SK-N-SH treated with all-trans-retinoic acid at 6 μM for 48 hours (cell line): ENCODE measurements at regions not wholly inside any gene's neighbourhood (a gene's known extent, or its start where the extent isn't known, plus 50 kb on each side); places are given as distances from the start of the nearest gene placed in this dataset.
"Not testable (repeated sequence)": the region's sequence is repeated elsewhere in the genome, so short reads cannot be mapped to it uniquely, and the experiment has no call there.

ENCODE experiments used
- ATAC-seq: fragments of 200-7000 bp; cut with Tn5 transposase; 3 replicates; pipeline ENCODE4 v1.9.1; 2020; ENCODE audit warnings: mild to moderate bottlenecking, moderate library complexity
- ARNTL ChIP-seq: fragments of 450-650 bp; formaldehyde crosslinking; IDR thresholded peaks from 2 replicates; pipeline ENCODE4 v1.5.0; 2020; ENCODE audit warnings: low read depth, mild to moderate bottlenecking, moderate library complexity, borderline replicate concordance
- BACH2 ChIP-seq: fragments of 250-450 bp; sonication (Bioruptor Pico); IDR thresholded peaks from 2 replicates; pipeline ENCODE4 v1.9.0; 2021; ENCODE audit warnings: mild to moderate bottlenecking, borderline replicate concordance
- CSDC2 ChIP-seq: fragments of 250-450 bp; sonication (Bioruptor Pico); IDR thresholded peaks from 2 replicates; pipeline ENCODE4 v1.5.0; 2020; ENCODE audit warnings: mild to moderate bottlenecking, moderate library complexity
- ESRRG ChIP-seq: fragments of 250-450 bp; sonication (Bioruptor Pico); IDR thresholded peaks from 2 replicates; pipeline ENCODE4 v1.6.1; 2021; ENCODE audit warnings: mild to moderate bottlenecking
- GLIS3 ChIP-seq: fragments of 250-450 bp; sonication (Bioruptor Pico); IDR thresholded peaks from 2 replicates; pipeline ENCODE4 v1.5.0; 2020; ENCODE audit warnings: mild to moderate bottlenecking, moderate library complexity
- ISL1 ChIP-seq: fragments of 250-450 bp; sonication (Bioruptor Pico); IDR thresholded peaks from 2 replicates; pipeline ENCODE4 v2.1.2; 2022; ENCODE audit warnings: mild to moderate bottlenecking, moderate library complexity
- OSR1 ChIP-seq: fragments of 250-450 bp; sonication (Bioruptor Pico); IDR thresholded peaks from 2 replicates; pipeline ENCODE4 v1.8.0; 2022; ENCODE audit warnings: moderate library complexity, mild to moderate bottlenecking, inconsistent platforms
- PATZ1 ChIP-seq: fragments of 250-450 bp; sonication (Bioruptor Pico); IDR thresholded peaks from 2 replicates; pipeline ENCODE4 v1.8.0; 2020; ENCODE audit warnings: mild to moderate bottlenecking, moderate library complexity, borderline replicate concordance
- PPARA ChIP-seq: fragments of 250-450 bp; sonication (Bioruptor Pico); IDR thresholded peaks from 2 replicates; pipeline ENCODE4 v1.5.0; 2020; ENCODE audit warnings: mild to moderate bottlenecking, borderline replicate concordance
- SNAI2 ChIP-seq: fragments of 250-450 bp; sonication (Bioruptor Pico); IDR thresholded peaks from 2 replicates; pipeline ENCODE4 v1.5.0; 2020; ENCODE audit warnings: mild to moderate bottlenecking, moderate library complexity
- TCF4 ChIP-seq: fragments of 250-450 bp; sonication (Bioruptor Pico); IDR thresholded peaks from 2 replicates; pipeline ENCODE4 v1.8.0; 2021; ENCODE audit warnings: mild to moderate bottlenecking, moderate library complexity, borderline replicate concordance
- TOX ChIP-seq: fragments of 250-450 bp; sonication (Bioruptor Pico); IDR thresholded peaks from 2 replicates; pipeline ENCODE4 v1.8.0; 2021; ENCODE audit warnings: mild to moderate bottlenecking, moderate library complexity, borderline replicate concordance
- ZC3H10 ChIP-seq: fragments of 250-450 bp; sonication (Bioruptor Pico); IDR thresholded peaks from 2 replicates; pipeline ENCODE4 v1.5.1; 2021; ENCODE audit warnings: mild to moderate bottlenecking, moderate library complexity
- ZFP3 ChIP-seq: fragments of 250-450 bp; sonication (Bioruptor Pico); IDR thresholded peaks from 2 replicates; pipeline ENCODE4 v1.5.0; 2020; ENCODE audit warnings: mild to moderate bottlenecking, moderate library complexity
- ZFP30 ChIP-seq: fragments of 450-650 bp; formaldehyde crosslinking; IDR thresholded peaks from 2 replicates; pipeline ENCODE4 v1.5.0; 2022; ENCODE audit warnings: mild to moderate bottlenecking, moderate library complexity
- ZNF565 ChIP-seq: fragments of 450-650 bp; formaldehyde crosslinking; conservative IDR thresholded peaks from 2 replicates; pipeline ENCODE4 v1.5.0; 2020; ENCODE audit warnings: low read depth, mild to moderate bottlenecking, moderate library complexity
- ZNF70 ChIP-seq: fragments of 450-650 bp; formaldehyde crosslinking; IDR thresholded peaks from 2 replicates; pipeline ENCODE4 v1.5.0; 2020; ENCODE audit warnings: mild to moderate bottlenecking, moderate library complexity
- ZNF8 ChIP-seq: fragments of 450-650 bp; formaldehyde crosslinking; IDR thresholded peaks from 2 replicates; pipeline ENCODE4 v1.5.0; 2020; ENCODE audit warnings: mild to moderate bottlenecking, moderate library complexity
- TF ChIP-seq, protein P1 (sequence below): fragments of 250-450 bp; sonication (Bioruptor Pico); IDR thresholded peaks from 2 replicates; pipeline ENCODE4 v1.5.1; 2020; ENCODE audit warnings: low read depth, mild to moderate bottlenecking, moderate library complexity
- TF ChIP-seq, protein P2 (sequence below): fragments of 250-450 bp; sonication (Bioruptor Pico); IDR thresholded peaks from 2 replicates; pipeline ENCODE4 v1.5.1; 2021; ENCODE audit warnings: mild to moderate bottlenecking, moderate library complexity
- TF ChIP-seq, protein P3 (sequence below): fragments of 250-450 bp; sonication (Bioruptor Pico); IDR thresholded peaks from 2 replicates; pipeline ENCODE4 v1.8.0; 2021; ENCODE audit warnings: low read depth, mild to moderate bottlenecking, moderate library complexity, borderline replicate concordance

- TF ChIP-seq PATZ1 (CRISPR knock-in tag): no peak
- no peak for TF ChIP-seq TOX (CRISPR knock-in tag)
- TF ChIP-seq, protein P1, sequence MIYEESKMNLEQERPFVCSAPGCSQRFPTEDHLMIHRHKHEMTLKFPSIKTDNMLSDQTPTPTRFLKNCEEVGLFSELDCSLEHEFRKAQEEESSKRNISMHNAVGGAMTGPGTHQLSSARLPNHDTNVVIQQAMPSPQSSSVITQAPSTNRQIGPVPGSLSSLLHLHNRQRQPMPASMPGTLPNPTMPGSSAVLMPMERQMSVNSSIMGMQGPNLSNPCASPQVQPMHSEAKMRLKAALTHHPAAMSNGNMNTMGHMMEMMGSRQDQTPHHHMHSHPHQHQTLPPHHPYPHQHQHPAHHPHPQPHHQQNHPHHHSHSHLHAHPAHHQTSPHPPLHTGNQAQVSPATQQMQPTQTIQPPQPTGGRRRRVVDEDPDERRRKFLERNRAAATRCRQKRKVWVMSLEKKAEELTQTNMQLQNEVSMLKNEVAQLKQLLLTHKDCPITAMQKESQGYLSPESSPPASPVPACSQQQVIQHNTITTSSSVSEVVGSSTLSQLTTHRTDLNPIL: no peak
Measured at GRCh38 chr3:18177271-18177670, 247.9 kb downstream of the SATB1 start (continued).

- not testable (repeated sequence) for ATAC-seq
Measured at GRCh38 chr3:18173891-18174290, 251.2 kb downstream of the SATB1 start.

DNA sequence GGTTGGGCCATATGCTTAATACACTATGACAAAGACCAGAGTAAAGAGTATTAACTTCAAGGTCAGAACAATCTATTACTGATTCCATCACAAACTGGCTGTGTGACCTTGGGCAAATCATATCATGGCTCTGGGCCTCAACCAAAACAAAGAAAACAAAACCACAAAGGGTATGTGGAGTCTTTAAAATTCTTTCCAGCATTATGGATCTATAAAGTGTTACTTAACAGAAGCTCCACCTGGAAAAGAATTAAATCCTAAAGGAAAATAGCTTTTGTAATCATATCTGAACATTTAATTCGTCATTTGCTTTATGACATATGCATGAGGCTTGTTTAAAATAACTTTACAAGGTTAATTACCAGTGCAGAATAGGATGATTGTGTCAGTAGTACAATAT lies 265.5 kb downstream of the SATB1 start:
- no peak for ATAC-seq
- TF ChIP-seq, protein P2, sequence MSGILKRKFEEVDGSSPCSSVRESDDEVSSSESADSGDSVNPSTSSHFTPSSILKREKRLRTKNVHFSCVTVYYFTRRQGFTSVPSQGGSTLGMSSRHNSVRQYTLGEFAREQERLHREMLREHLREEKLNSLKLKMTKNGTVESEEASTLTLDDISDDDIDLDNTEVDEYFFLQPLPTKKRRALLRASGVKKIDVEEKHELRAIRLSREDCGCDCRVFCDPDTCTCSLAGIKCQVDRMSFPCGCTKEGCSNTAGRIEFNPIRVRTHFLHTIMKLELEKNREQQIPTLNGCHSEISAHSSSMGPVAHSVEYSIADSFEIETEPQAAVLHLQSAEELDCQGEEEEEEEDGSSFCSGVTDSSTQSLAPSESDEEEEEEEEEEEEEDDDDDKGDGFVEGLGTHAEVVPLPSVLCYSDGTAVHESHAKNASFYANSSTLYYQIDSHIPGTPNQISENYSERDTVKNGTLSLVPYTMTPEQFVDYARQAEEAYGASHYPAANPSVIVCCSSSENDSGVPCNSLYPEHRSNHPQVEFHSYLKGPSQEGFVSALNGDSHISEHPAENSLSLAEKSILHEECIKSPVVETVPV (CRISPR knock-in tag): no peak
- TF ChIP-seq PATZ1 (CRISPR knock-in tag) (no peak), PPARA (no peak), ZNF565 (CRISPR knock-in tag) (no peak), ISL1 (CRISPR knock-in tag) (no peak), ZNF70 (CRISPR knock-in tag) (no peak), TCF4 (no peak)
- TF ChIP-seq, protein P3, sequence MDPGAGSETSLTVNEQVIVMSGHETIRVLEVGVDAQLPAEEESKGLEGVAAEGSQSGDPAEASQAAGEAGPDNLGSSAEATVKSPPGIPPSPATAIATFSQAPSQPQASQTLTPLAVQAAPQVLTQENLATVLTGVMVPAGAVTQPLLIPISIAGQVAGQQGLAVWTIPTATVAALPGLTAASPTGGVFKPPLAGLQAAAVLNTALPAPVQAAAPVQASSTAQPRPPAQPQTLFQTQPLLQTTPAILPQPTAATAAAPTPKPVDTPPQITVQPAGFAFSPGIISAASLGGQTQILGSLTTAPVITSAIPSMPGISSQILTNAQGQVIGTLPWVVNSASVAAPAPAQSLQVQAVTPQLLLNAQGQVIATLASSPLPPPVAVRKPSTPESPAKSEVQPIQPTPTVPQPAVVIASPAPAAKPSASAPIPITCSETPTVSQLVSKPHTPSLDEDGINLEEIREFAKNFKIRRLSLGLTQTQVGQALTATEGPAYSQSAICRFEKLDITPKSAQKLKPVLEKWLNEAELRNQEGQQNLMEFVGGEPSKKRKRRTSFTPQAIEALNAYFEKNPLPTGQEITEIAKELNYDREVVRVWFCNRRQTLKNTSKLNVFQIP (CRISPR knock-in tag): no peak

DNA sequence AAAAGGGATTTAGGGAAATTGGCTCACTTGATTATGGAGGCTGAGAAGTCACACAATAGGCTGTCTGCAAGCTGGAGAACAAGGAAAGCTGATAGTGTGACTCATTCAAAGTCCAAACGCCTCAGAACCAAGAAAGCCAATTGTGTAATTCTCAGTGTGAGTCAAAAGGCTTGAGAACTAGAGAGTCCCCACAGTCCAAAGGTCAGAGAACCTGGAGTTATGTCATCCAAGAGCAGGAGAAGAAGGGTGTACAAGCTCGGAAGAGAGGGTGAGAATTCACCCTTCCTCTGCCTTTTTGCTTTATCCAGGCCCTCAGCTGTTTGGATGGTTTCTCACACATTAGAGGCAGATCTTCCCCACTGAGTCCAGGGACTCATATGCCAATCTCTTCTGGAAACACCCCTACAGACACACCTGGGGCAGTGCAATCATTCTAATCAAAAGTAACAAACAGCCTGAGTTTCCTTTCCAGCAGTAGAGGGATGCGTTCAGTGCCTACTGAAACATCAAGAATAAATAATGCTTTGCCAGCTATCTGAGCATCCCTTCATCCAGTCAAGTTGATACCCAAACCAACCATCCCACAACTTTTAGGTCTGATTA lies 271.5 kb downstream of the SATB1 start:
- no peak; the same call in 2 of the 3 replicates for ATAC-seq
- no peak for TF ChIP-seq CSDC2 (CRISPR knock-in tag)
- TF ChIP-seq ISL1 (CRISPR knock-in tag): no peak
- TF ChIP-seq ZFP30: no peak
- no peak for TF ChIP-seq TOX (CRISPR knock-in tag)
- TF ChIP-seq ZFP3 (CRISPR knock-in tag): no peak
- TF ChIP-seq, protein P1: no peak
- no peak for TF ChIP-seq ARNTL
- no peak for TF ChIP-seq TCF4
- no peak for TF ChIP-seq OSR1

GRCh38 chr3:18151199-18151598 lies 273.9 kb downstream of the SATB1 start:
- no peak for ATAC-seq
- TF ChIP-seq TOX (CRISPR knock-in tag) (no peak), SNAI2 (CRISPR knock-in tag) (no peak), ZFP3 (CRISPR knock-in tag) (no peak), ISL1 (CRISPR knock-in tag) (no peak), ZNF70 (CRISPR knock-in tag) (no peak), BACH2 (CRISPR knock-in tag) (no peak), CSDC2 (CRISPR knock-in tag) (no peak), ESRRG (CRISPR knock-in tag) (no peak), GLIS3 (CRISPR knock-in tag) (no peak), ZC3H10 (CRISPR knock-in tag) (no peak), ZFP30 (no peak), ZNF8 (CRISPR knock-in tag) (no peak), ZNF565 (CRISPR knock-in tag) (no peak)
- TF ChIP-seq, protein P3 (CRISPR knock-in tag): no peak
